NCI-H1092 treated with DMSO at 0.1 percent for 48 hours (cell line): ENCODE measurements at regions not wholly inside any gene's neighbourhood (a gene's known extent, or its start where the extent isn't known, plus 50 kb on each side); places are given as distances from the start of the nearest gene placed in this dataset.

Experiments
- DNase-seq: peaks from one replicate; lab custom pipeline; 2025; lab: John Stamatoyannopoulos, UW

DNA sequence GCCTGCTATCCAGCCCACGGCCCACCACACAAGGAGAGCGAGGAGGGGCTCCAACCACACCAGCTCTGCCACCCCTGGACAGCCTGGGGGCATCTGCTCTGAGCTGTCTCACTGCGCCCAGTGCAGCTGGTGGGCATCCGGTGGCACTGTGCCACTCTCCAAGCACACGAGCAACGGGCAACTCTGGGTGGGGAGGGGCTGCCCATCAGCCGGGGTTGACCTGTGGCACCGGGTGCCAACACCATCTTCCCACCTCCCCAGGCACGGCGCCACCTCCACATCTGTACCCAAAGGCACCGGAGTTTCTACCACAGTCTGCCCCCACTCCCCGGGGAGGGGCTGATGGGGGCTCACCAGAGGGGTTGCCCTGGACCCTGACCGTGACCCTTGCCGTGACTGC lies 241.8 kb downstream of the RBFOX3 start:
- no peak for DNase-seq

DNA sequence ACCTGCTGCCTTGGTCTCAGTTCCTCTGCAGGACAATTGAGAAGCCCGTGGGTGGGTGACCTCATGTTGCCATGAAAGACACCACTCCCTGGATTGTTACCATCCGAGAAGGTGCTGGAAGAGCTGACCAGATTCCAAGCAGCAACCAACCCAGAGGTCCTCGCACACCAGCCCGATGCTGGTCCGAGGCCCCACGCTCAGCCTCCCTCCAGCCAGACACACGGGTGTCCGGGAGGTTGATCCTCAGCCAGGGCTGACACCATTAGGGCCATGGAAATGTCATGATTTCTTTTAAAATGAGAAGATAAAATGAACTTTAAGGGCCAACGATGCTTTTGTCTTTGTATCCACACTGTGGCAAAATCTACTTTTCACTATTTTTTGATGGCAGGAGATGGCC lies 242.3 kb downstream of the RBFOX3 start:
- no peak for DNase-seq

DNA sequence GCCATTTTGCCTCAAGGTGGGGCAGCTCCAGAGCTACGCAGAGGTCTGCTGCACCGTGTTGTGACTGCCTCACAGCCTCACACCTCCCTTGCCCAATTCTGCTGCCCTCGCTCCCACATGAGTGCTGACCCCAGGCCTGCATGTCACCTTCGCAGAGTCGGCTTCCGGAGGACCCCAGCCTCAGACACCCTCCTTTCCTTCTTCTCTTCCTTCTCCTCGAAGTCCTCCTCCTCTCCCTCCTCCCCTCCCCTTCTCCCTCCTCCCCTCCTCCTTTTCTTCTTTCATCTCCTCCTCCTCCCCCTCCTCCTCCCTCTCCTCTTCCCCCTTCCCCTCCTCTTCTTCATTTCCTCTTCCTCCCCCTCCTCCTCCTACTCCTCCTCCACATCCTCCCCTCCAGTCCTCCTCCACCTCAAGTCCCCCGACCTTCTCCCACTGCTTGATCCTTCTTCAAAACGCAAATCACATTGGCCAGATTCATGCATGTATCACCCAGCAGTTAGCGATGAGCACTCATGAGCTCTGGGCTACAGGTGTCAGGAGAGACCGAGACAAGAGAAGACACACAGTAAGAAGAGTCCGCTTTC lies 243.8 kb downstream of the RBFOX3 start:
- no peak for DNase-seq

DNA sequence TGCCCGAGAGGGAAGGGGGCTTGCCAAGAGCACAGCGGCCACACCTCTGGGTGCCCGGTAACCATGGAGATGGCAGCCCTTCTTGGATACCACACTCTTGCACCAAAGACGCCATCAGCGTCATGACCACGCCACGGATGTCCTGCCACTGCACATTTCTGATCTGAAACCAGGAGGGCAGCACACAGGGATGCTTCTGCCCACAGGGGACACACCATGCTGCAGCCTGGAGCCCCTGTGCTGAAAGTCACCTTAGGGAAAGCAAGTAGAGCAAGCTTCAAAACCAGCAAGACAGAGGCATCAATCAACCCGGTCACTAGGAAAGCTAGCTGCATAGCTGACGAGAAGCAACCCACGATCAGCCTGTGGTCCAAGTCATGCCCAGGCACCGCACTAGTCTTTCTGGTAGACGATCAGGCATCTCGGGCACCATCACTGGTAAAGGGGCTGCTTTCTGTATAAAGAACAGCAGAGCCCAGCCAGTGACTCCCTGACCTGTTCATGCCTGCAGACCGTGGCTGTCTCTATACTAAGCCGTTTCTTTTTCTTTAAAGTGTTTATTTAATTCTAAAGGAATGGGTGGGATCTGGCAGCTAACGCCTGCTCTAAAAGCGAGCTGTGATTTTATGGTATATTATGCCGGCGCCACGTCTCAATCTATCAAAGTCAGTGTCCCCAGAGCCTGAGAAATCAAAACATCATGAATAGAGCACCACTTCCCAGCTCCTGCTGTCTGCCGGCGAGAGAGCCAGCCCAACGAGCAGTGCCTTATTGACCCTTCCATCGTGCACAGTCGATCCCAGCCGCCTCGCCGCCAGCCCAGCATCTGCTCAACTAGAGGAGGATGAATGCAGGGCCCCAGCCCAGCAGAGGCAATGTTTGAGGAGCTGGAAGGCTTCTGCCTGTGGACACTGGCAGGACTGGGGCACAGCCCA lies 244.7 kb downstream of the RBFOX3 start:
- peak; percentile 24 for DNase-seq

DNA sequence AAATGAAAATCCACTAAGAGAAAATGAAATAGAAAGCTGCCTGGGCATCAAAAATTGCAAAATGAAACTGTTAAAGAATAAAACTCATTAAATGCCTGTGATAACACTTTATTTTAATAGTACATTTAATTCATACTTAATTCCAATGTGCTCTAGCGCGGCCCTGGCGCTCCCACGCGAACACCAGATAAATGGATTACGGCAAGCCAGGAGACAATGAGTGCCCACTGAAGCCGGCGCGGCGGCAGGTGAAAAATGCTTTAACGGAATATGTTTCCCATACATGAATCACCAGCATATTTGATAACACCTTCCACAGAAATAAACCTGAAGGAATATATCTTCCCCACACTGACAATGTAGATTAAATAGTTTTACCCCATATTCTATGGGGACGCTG lies 245.5 kb downstream of the RBFOX3 start:
- DNase-seq, result no peak

DNA sequence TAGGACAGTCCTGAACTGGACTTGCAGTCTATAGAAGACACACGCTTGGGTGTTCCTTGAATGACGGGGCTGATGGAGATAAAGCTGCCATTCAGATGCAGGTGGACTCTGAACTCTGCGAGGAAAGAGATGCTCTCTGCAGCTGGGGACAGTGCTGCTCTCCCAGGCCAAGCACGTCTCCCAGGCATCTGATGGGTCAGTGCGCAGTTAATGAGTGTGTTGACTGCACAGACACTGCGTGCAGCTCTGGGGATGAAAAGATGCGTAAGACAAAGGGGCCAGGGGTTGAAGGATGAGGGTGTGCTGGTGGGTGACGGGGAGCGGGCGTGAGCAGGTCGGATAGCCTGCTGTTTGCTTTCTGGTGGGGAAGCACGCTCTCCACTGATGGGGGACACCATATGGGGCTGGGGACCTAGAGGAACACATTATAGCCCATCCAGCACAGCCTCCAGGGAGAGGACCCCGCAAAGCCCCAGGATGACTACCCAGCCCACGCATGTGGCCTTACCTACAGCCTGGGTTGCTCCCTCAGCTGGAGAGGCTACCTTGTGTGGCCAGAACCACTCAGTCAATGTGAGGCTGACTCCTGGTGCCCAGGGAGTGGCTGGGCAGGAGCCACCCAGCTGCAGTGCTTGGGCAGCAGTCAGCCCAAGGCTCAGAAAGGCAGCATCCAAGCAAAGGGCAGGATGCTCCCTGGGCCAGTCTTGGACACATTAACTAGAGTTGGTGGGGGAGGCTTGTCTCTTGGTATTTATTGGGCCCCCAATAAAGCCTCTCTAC lies 246.3 kb downstream of the RBFOX3 start:
- no peak for DNase-seq

DNA sequence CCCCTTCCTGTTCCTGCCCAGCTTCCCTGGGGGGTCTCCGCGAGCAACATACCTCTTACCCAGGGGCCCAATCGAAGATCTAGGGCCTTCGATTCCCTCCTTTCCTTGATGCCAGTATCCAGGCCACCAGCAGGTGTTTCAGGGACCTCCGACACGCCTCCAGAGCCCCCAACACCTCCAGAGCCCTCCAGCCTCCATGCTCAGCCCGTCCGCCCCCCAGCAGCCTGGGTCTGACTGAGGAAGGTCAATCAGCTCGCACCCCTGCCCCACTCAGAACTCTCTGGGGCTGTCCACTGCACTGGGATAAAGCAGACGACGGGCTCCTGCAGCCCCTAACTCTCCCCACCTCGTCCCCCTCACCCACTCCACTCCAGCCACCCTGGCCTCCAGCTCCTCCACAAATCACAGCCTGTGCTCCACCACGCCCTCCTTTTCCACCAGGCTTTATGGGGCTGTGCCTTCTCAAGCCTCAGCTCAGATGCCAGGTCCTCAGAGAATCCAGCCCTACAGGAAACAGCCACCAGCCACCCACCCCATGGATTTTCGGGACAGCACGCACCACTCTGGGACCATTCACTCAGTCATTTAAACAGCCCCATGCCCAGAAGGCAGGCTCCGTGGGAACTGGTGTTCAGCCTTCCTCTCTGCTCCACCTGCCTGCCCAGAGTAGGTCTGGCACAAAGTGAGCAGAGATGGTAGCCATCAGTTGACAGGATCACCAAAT lies 247.1 kb downstream of the RBFOX3 start:
- no peak for DNase-seq

DNA sequence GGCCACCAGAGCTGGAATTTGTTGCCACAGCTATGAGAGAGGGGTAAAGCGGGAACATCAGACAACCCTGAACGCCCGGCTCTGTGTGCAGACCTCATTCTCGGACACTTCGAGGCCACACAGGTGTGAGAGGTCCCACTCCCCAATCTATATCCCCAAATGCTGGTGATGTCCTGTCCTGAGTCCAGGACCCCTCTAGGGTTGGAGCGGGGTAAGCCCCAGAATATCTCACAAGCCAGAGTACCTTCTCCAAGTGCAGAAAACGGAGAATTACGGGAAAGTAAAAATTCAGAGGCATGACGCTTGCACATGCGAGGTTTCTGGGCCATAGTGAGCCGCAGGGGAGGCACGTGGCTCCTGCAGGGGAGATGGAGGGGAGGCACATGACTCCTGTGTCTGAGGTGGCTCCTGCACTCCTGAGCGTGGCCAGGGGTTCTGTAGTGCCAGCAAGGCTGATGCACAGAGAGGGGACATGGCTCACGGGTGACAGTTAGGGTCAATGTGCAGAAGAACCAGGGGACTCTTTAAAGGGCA lies 248.0 kb downstream of the RBFOX3 start:
- no peak for DNase-seq

DNA sequence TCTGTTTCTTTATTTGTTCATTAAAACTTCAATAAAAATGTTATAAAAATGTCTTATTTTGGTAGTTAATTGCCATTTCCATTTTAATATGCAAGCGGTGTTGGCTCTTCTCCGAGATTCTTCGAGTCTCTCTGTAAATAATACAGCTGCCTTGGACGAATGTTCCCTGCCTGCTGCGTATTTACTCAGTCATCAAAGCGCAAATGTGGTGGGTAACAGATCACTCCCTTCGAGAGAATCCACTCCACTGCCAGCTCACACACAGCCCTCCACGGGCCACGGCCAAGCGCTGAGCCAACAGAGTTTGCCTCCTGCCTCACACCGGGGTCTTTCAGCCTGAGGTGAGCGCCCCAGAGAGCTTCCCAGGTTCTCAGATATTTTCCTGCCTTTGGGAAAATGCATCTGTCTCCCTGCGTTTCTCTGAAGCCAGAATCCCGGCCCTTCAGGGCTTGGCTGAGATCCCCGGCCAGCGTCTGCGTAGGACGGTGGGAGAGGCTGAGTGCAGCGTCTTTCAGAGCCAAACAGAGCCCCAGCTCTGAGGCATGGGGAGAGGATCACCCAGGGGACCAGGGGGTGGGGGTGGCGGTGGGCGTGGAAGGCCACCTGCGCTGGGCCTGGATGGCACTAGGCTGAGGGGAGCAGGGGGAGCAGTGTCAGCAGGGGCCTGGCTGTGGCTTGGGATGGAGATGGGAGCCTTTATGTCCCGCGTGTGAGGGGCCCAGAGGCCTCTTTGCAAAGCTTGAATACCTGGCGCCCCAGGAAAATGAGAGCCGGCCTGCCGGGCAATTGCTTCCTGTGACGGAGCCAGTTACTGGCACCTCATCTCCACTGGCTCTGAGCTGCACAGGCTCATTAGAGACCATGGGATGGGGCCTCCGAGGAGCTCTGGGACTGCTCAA lies 248.7 kb downstream of the RBFOX3 start:
- DNase-seq, result peak; percentile 36

DNA sequence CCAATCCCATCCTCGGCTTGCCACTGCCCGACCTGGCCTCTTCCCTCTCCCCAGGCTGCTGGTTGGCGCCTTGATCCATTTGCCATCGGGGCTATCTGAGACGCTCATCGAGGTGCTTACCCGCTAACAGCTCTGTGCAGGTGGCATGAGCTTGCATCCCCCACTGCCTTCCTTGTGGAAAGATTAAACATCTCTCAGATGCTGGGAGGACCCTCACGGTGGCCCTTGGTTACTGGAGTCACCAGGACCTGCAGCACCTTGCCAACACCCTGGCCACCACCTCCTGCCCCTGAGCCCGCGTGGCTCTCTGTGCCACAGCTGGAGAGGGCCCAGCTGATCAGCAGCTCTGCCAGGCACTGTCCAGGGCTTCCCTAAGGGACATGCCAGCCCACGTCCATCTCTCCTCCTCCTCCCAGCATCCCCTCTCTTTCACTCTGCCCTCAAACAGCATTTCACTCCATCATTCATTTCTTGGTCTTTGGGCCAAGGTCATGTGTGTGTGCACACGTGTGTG lies 249.6 kb downstream of the RBFOX3 start:
- no peak for DNase-seq

DNA sequence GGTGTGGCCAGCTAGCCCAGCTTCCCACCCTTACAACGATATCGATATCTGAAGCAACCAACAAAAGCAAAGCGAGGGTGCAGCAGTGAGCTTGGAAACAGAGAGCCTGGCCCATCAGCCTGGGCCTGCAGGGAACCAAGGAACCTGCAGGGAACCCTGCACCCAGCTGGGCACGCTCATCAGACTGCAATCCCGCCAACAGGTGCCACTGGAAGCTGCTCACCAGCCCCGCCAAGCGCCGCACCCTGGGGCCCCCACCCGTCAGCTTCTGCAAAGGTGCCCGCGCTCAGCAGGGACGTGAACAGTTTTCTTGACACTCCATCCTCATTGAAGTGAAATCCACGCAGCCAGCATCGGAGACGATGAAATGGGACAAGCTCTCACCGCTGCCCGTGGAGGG lies 250.7 kb downstream of the RBFOX3 start:
- no peak for DNase-seq

DNA sequence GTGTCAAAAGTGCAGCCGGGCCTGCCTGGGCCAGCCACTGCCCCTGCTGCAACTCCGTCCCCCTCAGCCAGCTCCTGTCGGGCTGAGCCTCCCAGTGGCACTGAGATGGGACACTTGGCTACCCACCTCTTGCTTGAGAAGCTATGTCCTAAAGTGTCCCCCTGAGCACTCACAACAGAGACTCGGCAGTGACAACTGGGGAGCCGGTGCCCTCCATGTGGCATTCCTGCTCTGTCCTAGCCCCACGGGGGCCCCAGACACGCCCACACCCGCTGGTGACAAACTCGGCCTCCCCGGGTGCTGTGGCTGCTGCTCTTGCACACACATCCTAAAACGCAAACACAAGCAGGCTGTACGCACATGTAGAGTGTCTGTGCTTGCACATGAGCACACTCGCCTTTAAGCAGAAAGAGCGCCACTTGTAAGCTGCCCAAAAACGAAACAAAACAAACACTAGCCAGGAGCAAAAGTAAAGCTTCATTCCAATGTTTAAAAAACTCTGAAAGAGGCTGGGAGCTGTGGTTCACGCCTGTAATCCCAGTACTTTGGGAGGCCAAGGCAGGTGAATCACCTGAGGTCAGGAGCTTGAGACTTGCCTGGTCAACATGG lies 253.9 kb downstream of the RBFOX3 start:
- no peak for DNase-seq

DNA sequence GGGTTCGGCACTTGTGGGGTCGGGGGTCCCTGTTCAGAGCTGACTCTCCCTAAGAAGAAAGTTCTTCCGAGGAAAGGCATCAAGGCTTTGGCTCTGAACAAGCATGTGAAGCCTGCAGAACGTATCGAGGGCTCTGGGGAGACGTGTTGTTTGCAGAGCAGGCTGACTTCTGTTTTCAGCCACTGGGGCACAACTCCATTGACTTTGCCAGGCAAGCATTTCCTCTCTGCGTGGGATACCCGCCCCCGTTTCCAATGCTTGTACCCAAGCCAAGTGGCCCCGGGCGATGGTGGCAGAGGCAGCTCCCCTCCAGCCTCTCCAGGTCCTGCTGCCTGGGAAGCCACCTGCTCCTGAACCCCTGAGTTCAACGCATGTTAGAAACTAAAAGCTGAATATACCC lies 255.7 kb downstream of the RBFOX3 start:
- DNase-seq, result no peak

DNA sequence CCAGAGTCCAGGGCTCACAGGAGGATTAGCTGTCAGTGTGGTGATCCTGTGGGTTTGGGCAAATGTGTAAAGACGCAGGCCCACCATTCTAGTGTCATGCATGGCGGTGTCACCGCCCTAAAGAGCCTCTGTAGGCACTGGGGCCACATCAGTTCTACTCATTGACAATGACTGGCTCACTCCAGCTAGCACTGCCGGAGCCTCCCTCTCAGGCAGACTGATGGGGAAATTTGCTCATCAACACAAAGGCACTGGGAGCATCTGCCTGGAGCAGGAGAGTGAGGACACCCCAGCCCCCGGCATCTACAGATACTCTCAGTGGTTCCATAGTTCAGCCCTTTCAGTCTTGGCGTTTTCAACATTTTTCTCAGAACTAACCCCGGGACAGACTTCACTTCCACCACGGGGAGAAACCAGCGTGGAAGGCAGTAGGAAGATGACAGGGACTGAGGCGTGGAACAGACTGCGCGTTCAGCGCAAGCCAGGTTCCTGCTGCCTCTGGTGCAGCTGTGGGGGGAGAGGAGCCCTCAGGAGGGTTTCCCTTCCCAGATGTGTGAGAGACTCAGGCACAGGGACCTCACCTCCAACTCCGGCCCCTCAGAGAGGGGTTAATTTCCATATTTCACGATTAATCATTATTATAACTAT lies 256.6 kb downstream of the RBFOX3 start:
- DNase-seq, result no peak

DNA sequence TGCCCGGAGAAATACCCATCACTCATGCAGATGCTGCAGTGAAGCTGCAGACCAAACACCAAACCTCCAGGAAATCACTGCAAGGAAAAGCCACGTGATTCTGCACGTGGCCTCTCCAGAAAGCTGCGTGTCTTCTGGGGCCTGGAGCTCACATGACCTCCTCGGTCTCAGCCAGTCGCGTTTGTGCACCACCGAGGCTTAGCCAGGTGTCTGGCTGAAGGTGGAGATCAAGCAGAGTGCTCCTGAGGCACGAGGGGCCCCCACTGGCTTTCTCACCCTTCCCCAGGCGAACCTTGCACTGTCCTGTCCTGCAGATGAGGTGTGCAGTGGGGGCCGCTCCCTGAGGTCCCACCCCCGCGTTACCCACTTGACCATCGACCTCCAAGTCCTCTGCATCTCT lies 257.3 kb downstream of the RBFOX3 start:
- DNase-seq, result no peak

DNA sequence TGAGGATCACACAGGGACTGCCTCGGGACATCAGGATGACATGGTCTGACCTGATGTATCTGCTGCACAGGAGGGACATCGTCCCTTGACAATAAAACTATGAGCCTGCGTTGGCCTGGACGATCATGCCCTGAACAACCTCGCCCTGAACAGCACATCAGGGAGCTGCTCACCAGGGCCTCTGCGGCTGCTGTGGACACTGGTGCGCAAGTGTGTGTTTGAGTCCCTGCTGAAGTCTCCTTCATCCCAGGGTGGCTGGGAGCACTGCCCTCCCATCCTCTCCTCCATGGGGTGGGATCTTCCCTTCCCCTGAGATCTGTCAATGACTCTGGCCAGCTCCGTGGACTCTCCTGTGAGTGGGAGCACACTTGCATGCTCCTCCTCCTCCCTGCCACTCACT lies 257.8 kb downstream of the RBFOX3 start:
- DNase-seq, result no peak

DNA sequence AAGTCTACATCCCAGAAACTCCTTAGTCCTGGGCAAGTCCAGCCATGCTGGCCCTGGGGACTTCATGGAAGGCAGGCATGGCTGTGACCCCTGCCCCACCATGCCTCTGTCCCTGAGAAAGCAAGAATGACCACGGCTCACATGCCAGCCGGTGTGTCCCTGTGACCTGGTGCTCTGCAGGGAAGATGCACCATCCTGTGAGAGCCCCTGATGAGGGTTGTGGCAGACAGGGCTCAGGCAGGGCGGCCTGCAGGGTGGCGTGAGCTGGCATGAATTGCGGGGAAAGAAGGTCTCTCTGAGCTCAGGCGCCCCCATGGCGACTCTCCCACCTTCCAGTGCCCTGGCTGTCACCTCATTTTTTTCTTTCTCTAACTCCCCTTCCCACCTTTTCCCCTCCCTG lies 260.3 kb downstream of the RBFOX3 start:
- no peak for DNase-seq

DNA sequence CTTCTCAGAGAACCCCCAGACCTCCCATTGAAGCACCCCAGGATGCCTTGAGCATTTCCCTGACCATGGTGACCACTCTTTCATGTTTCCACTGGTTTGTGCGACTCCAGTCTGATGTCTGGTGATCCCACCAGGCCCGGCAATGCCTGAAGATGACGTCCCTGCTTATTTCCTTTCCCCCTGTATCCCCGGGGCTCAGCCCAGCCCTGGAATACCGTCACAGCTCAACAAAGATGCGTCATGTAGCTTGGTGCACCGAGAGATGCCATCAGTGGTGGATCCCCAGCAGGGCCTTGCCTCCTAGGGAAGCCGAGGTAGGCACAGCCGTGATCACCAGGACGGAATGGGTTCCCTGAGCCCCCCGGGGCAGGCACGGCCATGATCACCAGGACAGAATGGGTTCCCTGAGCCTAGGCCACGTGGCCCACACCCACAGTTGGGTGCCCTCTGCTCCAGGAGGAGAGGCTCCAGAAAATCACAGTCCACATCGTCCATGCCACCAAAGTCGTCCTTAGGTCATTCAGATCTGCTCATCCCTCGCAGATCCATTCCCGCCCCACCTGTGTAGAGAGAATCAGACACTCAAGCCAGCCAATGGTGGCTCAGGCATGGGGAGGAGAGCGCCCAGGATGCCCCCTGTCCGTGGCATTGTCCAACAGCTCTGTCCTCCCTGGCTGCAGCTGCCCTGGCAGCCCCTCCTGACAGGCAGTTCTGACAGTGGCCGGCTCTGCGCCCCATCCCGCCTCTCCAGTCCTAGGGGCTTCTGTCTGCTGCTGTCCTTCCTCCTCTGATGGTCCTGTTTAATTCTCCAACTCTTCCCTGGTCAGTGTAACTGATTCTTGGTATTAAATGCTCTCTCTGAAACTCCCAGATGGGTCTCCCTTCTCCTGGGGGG lies 261.1 kb downstream of the RBFOX3 start:
- no peak for DNase-seq

DNA sequence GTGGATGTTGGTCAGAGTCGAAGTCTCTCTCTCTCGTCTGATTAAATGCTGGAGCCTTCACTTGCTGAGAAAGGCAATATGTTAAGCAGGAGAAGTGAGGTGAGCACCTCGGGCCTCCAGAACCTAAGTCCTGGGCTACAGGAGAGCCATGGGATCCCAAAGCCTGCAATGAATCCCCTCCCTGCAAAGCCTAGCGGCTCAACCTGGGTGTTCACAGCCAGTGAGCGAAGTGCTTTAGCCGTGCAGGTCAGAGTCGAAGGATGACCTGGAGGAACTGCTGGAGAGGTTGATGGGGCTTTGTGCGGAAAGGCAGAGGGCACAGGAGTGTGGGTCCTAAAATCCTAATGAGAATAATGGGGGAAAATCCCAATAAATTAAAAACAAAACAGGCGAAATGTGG lies 267.8 kb downstream of the ENGASE start:
- no peak for DNase-seq
